ENCODE measurements at regions not wholly inside any gene's neighbourhood (a gene's known extent, or its start where the extent isn't known, plus 50 kb on each side); places are given as distances from the start of the nearest gene placed in this dataset.

GRCh38 chr10:28139138-28139537 is 140.3 kb upstream of the ODAD2 start:
- TF ChIP-seq, protein P1, sequence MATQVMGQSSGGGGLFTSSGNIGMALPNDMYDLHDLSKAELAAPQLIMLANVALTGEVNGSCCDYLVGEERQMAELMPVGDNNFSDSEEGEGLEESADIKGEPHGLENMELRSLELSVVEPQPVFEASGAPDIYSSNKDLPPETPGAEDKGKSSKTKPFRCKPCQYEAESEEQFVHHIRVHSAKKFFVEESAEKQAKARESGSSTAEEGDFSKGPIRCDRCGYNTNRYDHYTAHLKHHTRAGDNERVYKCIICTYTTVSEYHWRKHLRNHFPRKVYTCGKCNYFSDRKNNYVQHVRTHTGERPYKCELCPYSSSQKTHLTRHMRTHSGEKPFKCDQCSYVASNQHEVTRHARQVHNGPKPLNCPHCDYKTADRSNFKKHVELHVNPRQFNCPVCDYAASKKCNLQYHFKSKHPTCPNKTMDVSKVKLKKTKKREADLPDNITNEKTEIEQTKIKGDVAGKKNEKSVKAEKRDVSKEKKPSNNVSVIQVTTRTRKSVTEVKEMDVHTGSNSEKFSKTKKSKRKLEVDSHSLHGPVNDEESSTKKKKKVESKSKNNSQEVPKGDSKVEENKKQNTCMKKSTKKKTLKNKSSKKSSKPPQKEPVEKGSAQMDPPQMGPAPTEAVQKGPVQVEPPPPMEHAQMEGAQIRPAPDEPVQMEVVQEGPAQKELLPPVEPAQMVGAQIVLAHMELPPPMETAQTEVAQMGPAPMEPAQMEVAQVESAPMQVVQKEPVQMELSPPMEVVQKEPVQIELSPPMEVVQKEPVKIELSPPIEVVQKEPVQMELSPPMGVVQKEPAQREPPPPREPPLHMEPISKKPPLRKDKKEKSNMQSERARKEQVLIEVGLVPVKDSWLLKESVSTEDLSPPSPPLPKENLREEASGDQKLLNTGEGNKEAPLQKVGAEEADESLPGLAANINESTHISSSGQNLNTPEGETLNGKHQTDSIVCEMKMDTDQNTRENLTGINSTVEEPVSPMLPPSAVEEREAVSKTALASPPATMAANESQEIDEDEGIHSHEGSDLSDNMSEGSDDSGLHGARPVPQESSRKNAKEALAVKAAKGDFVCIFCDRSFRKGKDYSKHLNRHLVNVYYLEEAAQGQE (IDR thresholded peaks at IDR 0.05; ENCODE audit: borderline replicate concordance) = no peak
- TF ChIP-seq, protein P2, sequence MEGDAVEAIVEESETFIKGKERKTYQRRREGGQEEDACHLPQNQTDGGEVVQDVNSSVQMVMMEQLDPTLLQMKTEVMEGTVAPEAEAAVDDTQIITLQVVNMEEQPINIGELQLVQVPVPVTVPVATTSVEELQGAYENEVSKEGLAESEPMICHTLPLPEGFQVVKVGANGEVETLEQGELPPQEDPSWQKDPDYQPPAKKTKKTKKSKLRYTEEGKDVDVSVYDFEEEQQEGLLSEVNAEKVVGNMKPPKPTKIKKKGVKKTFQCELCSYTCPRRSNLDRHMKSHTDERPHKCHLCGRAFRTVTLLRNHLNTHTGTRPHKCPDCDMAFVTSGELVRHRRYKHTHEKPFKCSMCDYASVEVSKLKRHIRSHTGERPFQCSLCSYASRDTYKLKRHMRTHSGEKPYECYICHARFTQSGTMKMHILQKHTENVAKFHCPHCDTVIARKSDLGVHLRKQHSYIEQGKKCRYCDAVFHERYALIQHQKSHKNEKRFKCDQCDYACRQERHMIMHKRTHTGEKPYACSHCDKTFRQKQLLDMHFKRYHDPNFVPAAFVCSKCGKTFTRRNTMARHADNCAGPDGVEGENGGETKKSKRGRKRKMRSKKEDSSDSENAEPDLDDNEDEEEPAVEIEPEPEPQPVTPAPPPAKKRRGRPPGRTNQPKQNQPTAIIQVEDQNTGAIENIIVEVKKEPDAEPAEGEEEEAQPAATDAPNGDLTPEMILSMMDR (IDR thresholded peaks at IDR 0.05; ENCODE audit: poor library complexity, severe bottlenecking) = no peak
- TF ChIP-seq POLR2AphosphoS5 (IDR thresholded peaks at IDR 0.05) = no peak
- TF ChIP-seq EZH2 (IDR thresholded peaks at IDR 0.05; ENCODE audit: borderline replicate concordance, insufficient read depth, low read length, poor library complexity, severe bottlenecking) = no peak
- TF ChIP-seq SMC3 (conservative IDR thresholded peaks at IDR 0.05; ENCODE audit: poor library complexity) = no peak
- TF ChIP-seq RAD21 (conservative IDR thresholded peaks at IDR 0.05) = no peak

Measured in neural cell (in vitro differentiated cells).